ENCODE measurements at regions not wholly inside any gene's neighbourhood (a gene's known extent, or its start where the extent isn't known, plus 50 kb on each side); places are given as distances from the start of the nearest gene placed in this dataset.
"Not testable (repeated sequence)": the region's sequence is repeated elsewhere in the genome, so short reads cannot be mapped to it uniquely, and the experiment has no call there.

DNA sequence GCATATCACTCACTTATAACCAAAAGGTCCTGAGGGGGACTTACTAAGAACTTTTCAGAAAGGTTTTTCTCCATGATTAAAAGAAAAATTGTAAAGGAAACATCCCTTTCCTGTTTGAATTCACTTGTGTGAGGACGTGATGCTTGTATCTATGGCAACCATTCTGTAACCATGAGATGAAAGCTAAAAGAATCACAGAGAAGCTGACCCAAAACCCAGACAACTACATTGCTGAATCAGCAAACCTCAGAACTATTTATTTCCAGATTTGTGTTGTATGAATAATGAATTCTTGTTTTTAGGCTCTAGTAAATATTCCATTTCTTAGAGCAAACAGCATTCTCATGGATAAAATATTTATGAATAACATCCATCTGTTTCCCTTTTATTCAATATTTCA lies 91.2 kb downstream of the RCHY1 start:
- DNase-seq = no peak

GRCh38 chr4:75412746-75413145 lies 101.5 kb downstream of the RCHY1 start:
- DNase-seq = no peak

DNA sequence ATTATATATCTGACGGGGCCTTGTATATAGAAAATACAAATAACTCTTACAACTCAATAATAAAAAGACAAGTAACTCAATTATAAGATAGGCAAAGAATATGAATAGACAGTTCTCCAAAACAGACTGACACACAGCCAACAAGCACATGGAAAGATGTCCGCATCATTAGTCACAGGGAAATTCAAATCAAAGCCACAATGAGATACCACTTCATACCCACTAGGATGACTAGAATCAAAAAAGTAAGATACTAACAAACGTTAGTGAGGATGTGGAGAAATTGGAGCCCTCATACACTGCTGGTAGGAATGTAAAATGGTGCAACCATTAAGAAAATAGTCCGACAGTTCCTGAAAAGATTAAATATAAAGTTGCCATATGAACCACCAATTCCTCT lies 115.7 kb downstream of the RCHY1 start:
- DNase-seq = no peak

DNA sequence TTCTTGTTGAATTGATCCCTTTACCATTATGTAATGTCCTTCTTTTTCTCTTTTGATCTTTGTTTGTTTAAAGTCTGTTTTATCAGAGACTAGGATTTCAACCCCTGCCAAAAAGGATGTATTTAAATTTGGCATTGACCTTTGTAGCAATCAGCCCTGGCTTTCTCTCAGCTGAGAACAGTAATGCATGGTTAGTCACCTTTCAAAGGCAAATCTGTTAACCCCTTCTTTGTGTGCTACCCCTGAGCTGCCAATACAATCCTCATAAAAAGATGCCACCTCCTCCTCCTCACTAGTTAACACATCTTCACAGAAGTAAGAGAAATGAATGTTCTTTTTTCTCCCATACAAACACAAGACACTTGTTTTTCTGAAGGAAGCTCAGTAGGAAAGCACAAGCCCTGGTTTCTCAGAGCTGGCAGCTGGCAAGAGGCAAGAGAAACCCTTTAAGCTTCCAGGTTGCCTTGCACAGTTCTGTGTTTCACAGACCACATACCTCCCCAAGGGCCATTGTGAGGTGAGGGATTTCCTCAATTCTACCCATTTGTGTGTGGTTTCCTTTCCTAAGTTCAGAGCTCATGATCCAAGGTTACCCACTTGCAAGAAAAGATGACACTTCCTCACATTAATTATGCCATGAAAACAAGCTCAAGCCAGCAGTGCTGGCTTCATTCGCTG lies 122.6 kb downstream of the RCHY1 start:
- DNase-seq = no peak

DNA sequence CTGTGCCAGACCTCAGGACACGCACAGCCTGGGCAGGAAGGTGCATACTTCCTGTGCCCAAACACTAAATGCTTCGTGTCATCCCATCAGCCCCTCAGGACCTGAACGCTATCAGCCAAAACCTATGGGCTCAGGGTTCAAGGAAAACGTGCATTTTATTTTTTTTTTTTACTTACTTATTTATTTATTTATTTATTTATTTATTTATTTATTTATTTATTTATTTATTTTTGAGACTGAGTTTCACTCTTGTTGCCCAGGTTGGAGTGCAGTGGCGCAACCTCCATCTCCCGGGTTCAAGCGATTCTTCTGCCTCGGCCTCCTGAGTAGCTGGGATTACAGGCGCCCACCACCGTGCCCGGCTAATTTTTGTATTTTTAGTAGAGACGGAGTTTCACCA lies 127.8 kb downstream of the RCHY1 start:
- not testable (repeated sequence) for DNase-seq

DNA sequence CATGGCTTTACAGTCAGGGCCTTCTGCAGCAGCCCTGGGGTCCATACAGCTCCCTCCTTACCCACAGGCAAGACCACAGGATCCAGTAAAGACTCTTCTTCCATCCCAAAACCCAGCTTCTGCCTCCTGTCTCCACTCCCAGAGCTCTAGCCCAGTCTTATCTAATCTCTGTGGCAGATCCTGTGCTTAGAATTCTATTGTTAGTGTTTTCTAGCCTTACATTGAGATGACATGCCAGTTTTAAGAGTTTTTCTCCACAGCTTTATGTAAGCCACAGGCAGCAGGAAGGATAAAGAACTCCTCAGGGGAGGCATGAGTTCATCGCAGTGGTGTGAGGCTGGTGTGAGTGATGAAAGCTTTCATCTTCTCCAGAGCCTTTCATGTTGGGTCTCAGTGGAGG lies 129.1 kb downstream of the RCHY1 start:
- no peak for DNase-seq

DNA sequence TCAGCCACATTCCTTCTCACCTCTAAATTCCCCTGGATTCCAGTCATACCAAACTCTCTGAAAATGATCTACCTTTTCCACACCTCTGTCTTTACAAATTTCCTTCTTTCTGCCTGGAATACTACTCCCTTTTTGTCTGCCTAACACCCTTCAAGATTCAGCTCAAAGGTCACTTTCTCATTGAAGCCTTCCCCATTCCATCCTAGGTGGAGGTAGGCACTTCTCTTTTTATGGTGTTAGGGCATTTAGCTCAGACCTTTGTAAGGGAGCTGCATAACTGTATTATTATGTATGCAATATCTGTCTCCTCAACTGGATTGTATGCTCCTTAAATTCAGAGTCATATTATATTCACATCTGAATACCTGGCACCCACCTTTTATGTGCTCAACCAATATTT lies 137.7 kb downstream of the RCHY1 start:
- DNase-seq = no peak

- no peak for DNase-seq
These were observed 142.3 kb downstream of the RCHY1 start for GRCh38 chr4:75371915-75372314.

DNA sequence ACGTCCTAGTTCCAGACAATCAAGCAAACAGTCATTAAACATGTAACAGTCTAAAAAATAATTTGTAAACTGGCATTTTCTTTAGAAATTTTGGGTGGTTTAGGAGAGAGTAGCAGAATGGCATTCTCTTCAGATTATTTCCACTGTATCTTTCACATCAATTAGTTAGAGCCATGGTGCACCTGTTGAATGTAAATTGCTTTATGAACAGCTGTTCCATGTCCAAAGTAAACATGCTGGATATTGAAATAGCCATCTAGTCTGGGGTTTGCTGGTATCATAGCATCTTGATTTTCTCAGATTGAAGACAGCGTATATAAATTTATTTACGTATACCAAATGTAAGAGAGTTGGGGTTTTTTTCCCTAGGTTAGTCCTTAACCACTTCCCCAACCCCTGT lies 143.6 kb downstream of the RCHY1 start:
- DNase-seq = no peak

- DNase-seq = no peak
These were observed 168.8 kb downstream of the RCHY1 start for GRCh38 chr4:75345423-75345822.

GRCh38 chr4:75344915-75345314 lies 169.3 kb downstream of the RCHY1 start:
- no peak for DNase-seq

- no peak for DNase-seq
These were observed 170.9 kb downstream of the RCHY1 start for GRCh38 chr4:75343333-75343732.

DNA sequence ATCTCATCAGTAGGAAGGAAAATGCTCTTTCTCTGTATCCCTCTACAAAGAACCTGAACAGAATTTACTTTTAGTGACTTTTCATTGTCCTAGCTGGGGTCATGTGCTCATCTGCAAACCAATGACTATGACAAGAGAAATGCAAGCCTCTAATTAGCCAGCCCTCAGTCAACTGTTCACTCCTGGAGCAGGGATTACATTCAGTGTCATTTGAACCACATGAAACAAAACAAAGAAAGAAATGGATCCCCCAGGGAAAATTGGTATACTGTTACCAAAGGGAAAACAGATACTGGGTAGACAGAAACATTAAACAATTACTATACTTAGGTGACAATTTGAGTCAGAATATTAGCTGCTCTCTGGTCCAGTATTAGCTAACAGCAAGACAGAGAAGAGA lies 173.6 kb downstream of the RCHY1 start:
- no peak for DNase-seq

GRCh38 chr4:75338352-75338880 lies 175.8 kb downstream of the RCHY1 start:
- DNase-seq = no peak

GRCh38 chr4:75327804-75328512 lies 186.2 kb downstream of the RCHY1 start:
- DNase-seq = no peak

- DNase-seq = no peak
These were observed 188.8 kb downstream of the RCHY1 start for GRCh38 chr4:75325318-75325979.

- DNase-seq = no peak
These were observed 192.7 kb downstream of the RCHY1 start for GRCh38 chr4:75321484-75321883.

DNA sequence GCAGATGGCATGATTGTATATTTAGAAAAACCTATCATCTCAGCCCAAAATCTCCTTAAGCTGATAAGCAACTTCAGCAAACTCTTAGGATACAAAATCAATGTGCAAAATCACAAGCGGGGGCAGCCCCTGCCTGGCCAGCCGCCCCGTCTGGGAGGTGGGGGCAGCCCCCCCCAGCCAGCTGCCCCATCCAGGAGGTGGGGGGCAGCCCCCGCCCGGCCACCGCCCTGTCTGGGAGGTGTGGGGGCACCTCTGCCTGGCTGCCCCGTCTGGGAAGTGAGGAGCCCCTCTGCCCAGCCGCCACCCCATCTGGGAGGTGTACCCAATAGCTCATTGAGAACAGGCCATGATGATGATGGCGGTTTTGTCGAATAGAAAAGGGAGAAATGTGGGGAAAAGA lies 196.6 kb downstream of the RCHY1 start:
- DNase-seq = not testable (repeated sequence)

GRCh38 chr4:75308049-75308448 lies 206.2 kb downstream of the RCHY1 start:
- DNase-seq = no peak

DNA sequence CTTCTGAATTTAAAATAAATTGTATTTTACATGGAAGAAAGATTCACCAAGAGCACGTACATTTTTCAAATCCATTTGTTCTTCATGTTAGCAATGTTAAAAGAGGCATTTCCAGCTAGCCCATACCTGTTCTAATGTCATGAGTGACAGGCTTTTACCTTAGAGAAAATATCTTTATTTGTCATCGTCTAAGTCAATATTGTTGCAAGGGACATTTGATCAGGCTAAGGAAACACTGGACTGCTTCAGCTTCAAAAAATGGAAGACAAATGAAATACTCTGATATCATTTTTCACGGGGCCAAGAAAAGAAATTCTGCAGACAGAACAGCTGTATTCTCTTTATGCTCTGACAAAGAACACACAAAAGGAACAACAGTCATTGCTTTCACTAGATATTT lies 207.7 kb downstream of the RCHY1 start:
- no peak for DNase-seq

DNA sequence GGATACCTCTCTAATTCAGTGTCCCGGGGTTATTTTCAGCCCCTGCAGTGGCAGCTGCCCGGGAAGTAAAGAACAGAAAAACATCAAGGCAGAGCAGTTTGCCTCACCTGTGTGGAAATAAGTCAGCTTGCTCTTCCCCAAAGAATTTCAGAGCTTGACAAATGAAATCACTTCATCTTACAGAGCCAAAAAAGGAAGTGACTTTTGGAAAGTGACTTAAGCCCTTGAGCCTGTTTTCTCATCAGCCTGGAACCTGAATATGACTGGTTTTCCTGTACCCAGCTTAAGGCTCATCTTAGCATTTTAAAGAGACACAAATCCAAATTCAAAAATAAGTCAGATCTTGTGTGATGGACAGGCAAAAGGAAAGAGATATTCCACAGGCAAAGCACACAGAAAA lies 211.6 kb downstream of the RCHY1 start:
- DNase-seq = no peak

- no peak for DNase-seq
These were observed 224.2 kb downstream of the RCHY1 start for GRCh38 chr4:75289914-75290582.

DNA sequence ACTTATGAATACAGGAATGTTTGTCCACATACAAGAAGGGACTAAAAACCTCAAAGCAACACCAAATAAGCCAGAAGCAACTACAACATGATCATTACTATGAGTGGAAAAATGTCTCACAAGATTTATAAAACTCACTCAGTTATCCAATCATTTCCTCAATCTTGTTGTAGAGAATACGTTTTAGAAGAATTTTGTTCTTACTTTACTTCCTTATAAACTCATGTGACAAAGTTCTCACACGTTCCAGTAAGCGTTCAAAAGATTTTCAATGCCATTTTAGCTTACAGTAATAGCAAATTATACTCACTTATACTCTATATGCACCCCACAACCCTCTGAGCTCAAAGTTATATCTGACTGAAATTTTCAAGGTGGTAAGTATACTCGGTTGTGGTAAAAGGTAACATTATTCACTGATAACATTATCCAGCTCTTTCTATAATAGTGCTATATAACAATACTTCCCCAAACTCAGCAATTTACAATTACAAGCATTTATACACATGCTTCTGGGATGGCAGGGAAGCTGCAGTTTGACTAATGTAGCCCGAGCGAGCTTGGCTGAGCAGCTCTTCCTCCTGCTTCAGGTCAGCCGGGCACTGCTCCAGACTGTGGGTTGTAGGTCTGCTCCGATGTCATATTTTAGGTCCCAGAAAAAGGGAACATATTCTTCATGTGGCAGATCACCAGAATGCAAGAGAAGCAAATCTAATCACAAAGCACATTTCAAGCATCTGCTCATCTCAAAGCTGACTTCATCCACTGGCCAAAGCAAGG lies 226.3 kb downstream of the RCHY1 start:
- DNase-seq = no peak

Measured in NCI-H524 treated with DMSO at 0.1 percent for 48 hours (cell line).